H9 (cell line): ENCODE measurements at regions not wholly inside any gene's neighbourhood (a gene's known extent, or its start where the extent isn't known, plus 50 kb on each side); places are given as distances from the start of the nearest gene placed in this dataset.

ENCODE experiments used
- DNase-seq: peaks from one replicate; pipeline ENCODE4 v3.0.0-alpha.2; 2017
- H2AFZ ChIP-seq: one replicate; pipeline ENCODE4 v1.6.1; 2013; ENCODE audit warnings: mild to moderate bottlenecking, low read length, control low read depth, moderate library complexity
- H2AK5ac ChIP-seq: 2 replicates; pipeline ENCODE4 v1.6.1; 2013; ENCODE audit warnings: low read length, control low read depth, mixed read lengths; ENCODE audit not compliant: insufficient read length
- H2BK120ac ChIP-seq: one replicate; pipeline ENCODE4 v1.6.1; 2013; ENCODE audit warnings: low read depth, mild to moderate bottlenecking, low read length, control low read depth, inconsistent platforms; ENCODE audit not compliant: poor library complexity, severe bottlenecking
- H2BK12ac ChIP-seq: 2 replicates; pipeline ENCODE4 v1.6.1; 2013; ENCODE audit warnings: low read length, control low read depth, mixed read lengths, low read depth; ENCODE audit not compliant: insufficient read length
- H2BK15ac ChIP-seq: 2 replicates; pipeline ENCODE4 v1.6.1; 2013; ENCODE audit warnings: low read depth, low read length, control low read depth
- H2BK20ac ChIP-seq: one replicate; pipeline ENCODE4 v1.6.1; 2013; ENCODE audit warnings: low read depth, mild to moderate bottlenecking, low read length, control low read depth, inconsistent platforms; ENCODE audit not compliant: poor library complexity, severe bottlenecking
- H2BK5ac ChIP-seq: 2 replicates; pipeline ENCODE4 v1.6.1; 2013; ENCODE audit warnings: low read length, control low read depth, mixed read lengths; ENCODE audit not compliant: insufficient read length
- H3K14ac ChIP-seq: 2 replicates; pipeline ENCODE4 v1.6.1; 2013; ENCODE audit warnings: low read length, control low read depth; ENCODE audit not compliant: insufficient read depth
- H3K18ac ChIP-seq: 2 replicates; pipeline ENCODE4 v1.6.1; 2013; ENCODE audit warnings: low read depth, mild to moderate bottlenecking, mixed read lengths, low read length, control low read depth; ENCODE audit not compliant: insufficient read length
- H3K23ac ChIP-seq: 2 replicates; pipeline ENCODE4 v1.6.1; 2013; ENCODE audit warnings: low read length, control low read depth, mixed read lengths, low read depth; ENCODE audit not compliant: insufficient read length
- H3K23me2 ChIP-seq: 2 replicates; pipeline ENCODE4 v1.6.1; 2013; ENCODE audit warnings: low read depth, mild to moderate bottlenecking, mixed read lengths, low read length, control low read depth; ENCODE audit not compliant: insufficient read length, poor library complexity, severe bottlenecking
- H3K27ac ChIP-seq: 2 replicates; pipeline ENCODE4 v1.5.1; 2013; ENCODE audit warnings: low read length, control low read depth, mixed read lengths, low read depth; ENCODE audit not compliant: insufficient read length
- H3K27me3 ChIP-seq: 2 replicates; pipeline ENCODE4 v1.6.1; 2013; ENCODE audit warnings: low read length, control low read depth, inconsistent platforms; ENCODE audit not compliant: insufficient read depth
- H3K4ac ChIP-seq: 2 replicates; pipeline ENCODE4 v1.6.1; 2013; ENCODE audit warnings: low read depth, mild to moderate bottlenecking, control low read depth, inconsistent platforms, low read length, moderate library complexity
- H3K4me1 ChIP-seq: 2 replicates; pipeline ENCODE4 v1.6.1; 2013; ENCODE audit warnings: low read length, control low read depth, inconsistent platforms; ENCODE audit not compliant: insufficient read depth
- H3K4me2 ChIP-seq: 2 replicates; pipeline ENCODE4 v1.6.1; 2013; ENCODE audit warnings: low read length, control low read depth, mixed read lengths; ENCODE audit not compliant: insufficient read length, insufficient read depth
- H3K56ac ChIP-seq: 2 replicates; pipeline ENCODE4 v1.6.1; 2013; ENCODE audit warnings: low read depth, mild to moderate bottlenecking, mixed read lengths, low read length, control low read depth; ENCODE audit not compliant: insufficient read length
- H3K79me1 ChIP-seq: 2 replicates; pipeline ENCODE4 v1.6.1; 2013; ENCODE audit warnings: low read depth, mild to moderate bottlenecking, moderate library complexity, low read length, control low read depth, inconsistent platforms; ENCODE audit not compliant: insufficient read depth, poor library complexity, severe bottlenecking
- H3K79me2 ChIP-seq: 2 replicates; pipeline ENCODE4 v1.6.1; 2013; ENCODE audit warnings: low read length, control low read depth, inconsistent platforms; ENCODE audit not compliant: insufficient read depth
- H3K9ac ChIP-seq: 2 replicates; pipeline ENCODE4 v1.6.1; 2013; ENCODE audit warnings: low read length, control low read depth, mixed read lengths; ENCODE audit not compliant: insufficient read length; ENCODE audit errors: extremely low read depth
- H3K9me3 ChIP-seq: one replicate; pipeline ENCODE4 v1.6.1; 2013; ENCODE audit warnings: low read depth, low read length, inconsistent platforms; ENCODE audit not compliant: control insufficient read depth
- H3T11ph ChIP-seq: one replicate; pipeline ENCODE4 v1.6.1; 2013; ENCODE audit warnings: mild to moderate bottlenecking, low read length, control low read depth, inconsistent platforms
- H4K20me1 ChIP-seq: one replicate; pipeline ENCODE4 v1.6.1; 2013; ENCODE audit not compliant: control insufficient read depth, insufficient read length, insufficient read depth
- H4K5ac ChIP-seq: 2 replicates; pipeline ENCODE4 v1.6.1; 2013; ENCODE audit warnings: low read depth, mild to moderate bottlenecking, mixed read lengths, low read length, control low read depth; ENCODE audit not compliant: insufficient read length
- H4K8ac ChIP-seq: replicated peaks from 2 replicates; pipeline ENCODE4 v1.6.1; 2013; ENCODE audit warnings: low read length, control low read depth, mixed read lengths, low read depth; ENCODE audit not compliant: insufficient read length
- H4K91ac ChIP-seq: 2 replicates; pipeline ENCODE4 v1.6.1; 2013; ENCODE audit warnings: low read depth, mild to moderate bottlenecking, moderate library complexity, mixed read lengths, low read length, control low read depth; ENCODE audit not compliant: insufficient read length
- H3K27ac Mint-ChIP-seq, 3 experiments: 2 replicates in 2 of 3; 3 replicates in 1 of 3; pipeline ENCODE4 v1.8.0; 2020 to 2021; ENCODE audit warnings: mixed read lengths in 3 of 3, mild to moderate bottlenecking in 1 of 3, moderate library complexity in 1 of 3
- H3K27me3 Mint-ChIP-seq: 2 replicates; pipeline ENCODE4 v1.8.0; 2021; ENCODE audit warnings: low read depth, mild to moderate bottlenecking, moderate library complexity, mixed read lengths
- H3K36me3 Mint-ChIP-seq, 3 experiments: 2 replicates in 2 of 3; 3 replicates in 1 of 3; pipeline ENCODE4 v1.8.0; 2020 to 2021; ENCODE audit warnings: low read depth in 3 of 3, mixed read lengths in 3 of 3; ENCODE audit not compliant: insufficient read depth in 1 of 3
- H3K4me1 Mint-ChIP-seq, 2 experiments: 2 replicates each; pipeline ENCODE4 v1.8.0; 2020; ENCODE audit warnings: mixed read lengths in 2 of 2
- H3K4me3 Mint-ChIP-seq, 2 experiments: 2 replicates in 1 of 2; 3 replicates in 1 of 2; pipeline ENCODE4 v1.8.0; 2020 to 2021; ENCODE audit warnings: mild to moderate bottlenecking in 2 of 2, mixed read lengths in 2 of 2, moderate library complexity in 1 of 2
- H3K9me3 Mint-ChIP-seq, 2 experiments: 2 replicates in 1 of 2; 3 replicates in 1 of 2; pipeline ENCODE4 v1.8.0; 2020; ENCODE audit warnings: mild to moderate bottlenecking in 2 of 2, mixed read lengths in 2 of 2, moderate library complexity in 1 of 2
- CTCF ChIP-seq: fragments of 200-600 bp; sonication (generic); conservative IDR thresholded peaks from 3 replicates; pipeline ENCODE4 v1.8.0; 2021; ENCODE audit warnings: antibody characterized with exemption, mild to moderate bottlenecking
- WGBS: extraction: QIAGEN DNeasy Blood & Tissue Kit; methylation state at CpG from one replicate; pipeline ENCODE4 v1.1.7; 2013; ENCODE audit warnings: missing lambda C conversion rate, low lambda C conversion rate, mixed read lengths; ENCODE audit not compliant: insufficient read length; ENCODE audit errors: extremely low coverage; 5-methylcytosine and 5-hydroxymethylcytosine counted together

GRCh38 chr2:2501454-2502200, 170.6 kb upstream of the MYT1L start:
- H3K9me3 ChIP-seq = peaks cover 14% of the 10 kb centered on the region
- Mint-ChIP-seq H3K27ac (no peak overlapping the region), H3K9me3 (peaks cover 16 to 17% of the 10 kb centered on the region in 2 experiments), H3K4me3 (no peak overlapping the region), H3K4me1 (no peaks in the 10 kb centered on the region), H3K36me3 (peaks cover 8 to 18% (median 12%) of the 10 kb centered on the region in 3 experiments), H3K27me3 (peaks cover 1% of the 10 kb centered on the region; the same call in 1 of the 2 replicates)
- no peaks in the 10 kb centered on the region for H3K79me1 ChIP-seq
- H4K8ac ChIP-seq = no peak overlapping the region
- no peak overlapping the region for H3K9ac ChIP-seq
- no peaks in the 10 kb centered on the region for H3K23me2 ChIP-seq
- H4K20me1 ChIP-seq = no peaks in the 10 kb centered on the region
- H3K4me1 ChIP-seq = no peaks in the 10 kb centered on the region
- H4K5ac ChIP-seq = no peak overlapping the region
- H3K79me2 ChIP-seq = no peaks in the 10 kb centered on the region
- no peak overlapping the region for H2AFZ ChIP-seq
- WGBS = no CpG with 5 or more reads among the region's 9 CpGs
- no peak overlapping the region for H3K27ac ChIP-seq
- H3K23ac ChIP-seq = no peak overlapping the region
- no peak overlapping the region for H3K18ac ChIP-seq
- H2BK15ac ChIP-seq = no peak overlapping the region
- no peak for DNase-seq
- no peak overlapping the region for H3T11ph ChIP-seq
- H2BK20ac ChIP-seq = no peak overlapping the region
- TF ChIP-seq CTCF = no peak
- no peak overlapping the region for H2BK12ac ChIP-seq
- no peak overlapping the region for H3K4ac ChIP-seq
- H3K56ac ChIP-seq = no peak overlapping the region
- H2BK5ac ChIP-seq = no peak overlapping the region
- no peaks in the 10 kb centered on the region for H3K27me3 ChIP-seq
- no peak overlapping the region for H4K91ac ChIP-seq
- no peak overlapping the region for H2AK5ac ChIP-seq
- no peak overlapping the region for H3K4me2 ChIP-seq
- H3K14ac ChIP-seq = no peak overlapping the region
- no peak overlapping the region for H2BK120ac ChIP-seq
